ENCODE measurements at regions not wholly inside any gene's neighbourhood (a gene's known extent, or its start where the extent isn't known, plus 50 kb on each side); places are given as distances from the start of the nearest gene placed in this dataset.

DNA sequence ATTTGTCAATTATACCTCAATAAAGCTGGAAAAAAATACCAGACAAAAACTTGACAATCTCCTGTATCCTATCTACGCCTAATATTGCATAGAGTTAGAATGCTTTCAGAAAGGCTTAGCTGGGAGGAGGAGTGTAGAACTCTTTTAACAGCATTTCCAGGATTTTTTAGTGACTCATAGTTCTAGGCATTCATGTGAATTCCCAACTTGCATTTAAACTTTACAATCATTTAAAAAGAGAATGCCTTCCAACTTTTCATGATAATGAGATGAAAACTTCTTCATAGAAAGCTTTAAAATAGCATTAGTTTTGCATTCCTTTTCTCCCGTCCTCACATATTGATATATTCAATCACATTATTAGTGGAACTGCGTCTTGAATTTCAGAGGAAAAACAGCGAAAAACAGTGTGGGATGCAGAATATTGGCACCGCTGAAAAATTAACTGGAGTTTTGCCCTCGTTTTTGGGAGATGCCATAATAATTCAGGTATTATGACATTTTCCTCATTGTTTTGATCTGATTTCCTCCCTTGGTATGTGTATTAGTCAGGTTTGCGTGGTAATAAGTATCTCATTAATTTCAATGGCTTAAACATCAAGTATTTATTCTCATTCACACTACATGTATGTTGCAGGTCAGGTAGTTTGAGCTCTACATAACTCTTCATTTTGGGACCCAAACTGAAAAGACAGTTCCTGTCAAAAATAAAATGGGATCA is 293.2 kb upstream of the FIGN start:
- Mint-ChIP-seq H3K4me1 (no peaks in the 10 kb centered on the region), H3K4me3 (no peak overlapping the region), H3K36me3 (ENCODE audit: low read depth) (no peaks in the 10 kb centered on the region), H3K27ac (no peak overlapping the region), H3K9me3 (peaks cover 11% of the 10 kb centered on the region), H3K27me3 (no peaks in the 10 kb centered on the region)
- DNase-seq (no peak), ATAC-seq (no peak)

GRCh38 chr2:164024396-164024795 is 288.6 kb upstream of the FIGN start:
- H3K4me3 Mint-ChIP-seq, result no peak overlapping the region
- DNase-seq (no peak), ATAC-seq (no peak)
- H3K9me3 Mint-ChIP-seq, result peaks cover 4% of the 10 kb centered on the region
- no peaks in the 10 kb centered on the region for H3K4me1 Mint-ChIP-seq
- no peaks in the 10 kb centered on the region for H3K36me3 Mint-ChIP-seq (ENCODE audit: low read depth)
- H3K27me3 Mint-ChIP-seq, result no peaks in the 10 kb centered on the region
- no peak overlapping the region for H3K27ac Mint-ChIP-seq

DNA sequence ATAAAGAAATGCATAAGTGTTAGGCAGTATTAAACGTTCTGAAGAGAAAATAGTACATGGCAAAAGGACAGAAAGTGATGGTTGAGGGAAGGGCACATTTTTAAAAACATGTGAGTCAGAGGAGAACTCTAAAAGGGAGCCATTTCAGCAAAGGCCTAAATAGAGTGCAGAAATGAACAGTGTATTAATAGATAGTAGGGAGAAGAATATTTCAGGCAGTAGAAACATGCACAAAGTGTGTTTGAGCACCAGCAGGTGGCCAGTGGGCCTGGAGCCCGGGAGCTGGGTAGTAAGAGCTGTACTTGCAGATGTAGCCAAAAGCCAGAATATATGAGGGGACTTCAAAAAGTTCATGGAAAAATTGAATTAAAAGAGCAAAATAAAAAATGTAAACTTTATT is 288.1 kb upstream of the FIGN start:
- Mint-ChIP-seq H3K4me1 (no peaks in the 10 kb centered on the region), H3K36me3 (ENCODE audit: low read depth) (no peaks in the 10 kb centered on the region), H3K9me3 (peaks cover 4% of the 10 kb centered on the region), H3K27ac (no peak overlapping the region), H3K4me3 (no peak overlapping the region), H3K27me3 (no peaks in the 10 kb centered on the region)
- DNase-seq, result no peak
- ATAC-seq, result no peak

- Mint-ChIP-seq H3K27me3 (no peaks in the 10 kb centered on the region), H3K4me3 (no peak overlapping the region), H3K36me3 (ENCODE audit: low read depth) (no peaks in the 10 kb centered on the region), H3K4me1 (no peaks in the 10 kb centered on the region), H3K27ac (no peak overlapping the region), H3K9me3 (no peaks in the 10 kb centered on the region)
- DNase-seq (no peak), ATAC-seq (no peak)
Observed at GRCh38 chr2:164015328-164016123, 279.7 kb upstream of the FIGN start.

- H3K27me3 Mint-ChIP-seq, result no peaks in the 10 kb centered on the region
- H3K9me3 Mint-ChIP-seq, result no peaks in the 10 kb centered on the region
- H3K4me3 Mint-ChIP-seq, result no peak overlapping the region
- H3K27ac Mint-ChIP-seq, result no peak overlapping the region
- H3K4me1 Mint-ChIP-seq, result no peaks in the 10 kb centered on the region
- ATAC-seq (no peak), DNase-seq (no peak)
- H3K36me3 Mint-ChIP-seq (ENCODE audit: low read depth), result no peaks in the 10 kb centered on the region
Observed at GRCh38 chr2:164014791-164015190, 279.0 kb upstream of the FIGN start.

- no peak for DNase-seq
- Mint-ChIP-seq H3K36me3 (ENCODE audit: low read depth) (no peaks in the 10 kb centered on the region), H3K4me1 (no peaks in the 10 kb centered on the region), H3K4me3 (no peak overlapping the region), H3K27ac (no peak overlapping the region), H3K9me3 (no peaks in the 10 kb centered on the region), H3K27me3 (no peaks in the 10 kb centered on the region)
- no peak for ATAC-seq
Observed at GRCh38 chr2:164014068-164014731, 278.4 kb upstream of the FIGN start.

DNA sequence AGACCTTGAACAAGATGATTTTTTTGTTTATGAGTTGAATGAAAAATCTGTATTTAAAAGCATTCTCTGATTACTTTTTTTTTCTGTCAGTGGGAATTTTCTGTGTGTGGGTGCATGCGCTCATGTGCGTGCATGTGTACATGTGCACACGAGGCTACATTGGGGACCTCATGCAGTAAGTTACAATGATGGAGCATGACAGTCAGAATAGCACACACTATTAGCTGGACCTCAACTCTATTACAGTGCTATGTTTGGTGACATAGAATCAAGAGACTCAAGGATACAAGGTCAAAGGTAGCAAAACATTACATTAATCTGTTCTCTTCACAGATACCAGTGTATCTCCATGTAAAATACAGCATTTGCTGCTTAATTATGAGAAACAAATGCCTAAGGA is 276.8 kb upstream of the FIGN start:
- ATAC-seq (no peak), DNase-seq (no peak)
- no peaks in the 10 kb centered on the region for H3K36me3 Mint-ChIP-seq (ENCODE audit: low read depth)
- no peak overlapping the region for H3K4me3 Mint-ChIP-seq
- peaks cover 6% of the 10 kb centered on the region for H3K9me3 Mint-ChIP-seq
- no peaks in the 10 kb centered on the region for H3K27me3 Mint-ChIP-seq
- no peaks in the 10 kb centered on the region for H3K4me1 Mint-ChIP-seq
- no peak overlapping the region for H3K27ac Mint-ChIP-seq

- Mint-ChIP-seq H3K4me1 (no peaks in the 10 kb centered on the region), H3K36me3 (ENCODE audit: low read depth) (no peaks in the 10 kb centered on the region), H3K9me3 (peaks cover 6% of the 10 kb centered on the region), H3K27me3 (no peaks in the 10 kb centered on the region), H3K4me3 (no peak overlapping the region), H3K27ac (no peak overlapping the region)
- ATAC-seq (no peak), DNase-seq (no peak)
Observed at GRCh38 chr2:164009756-164010337, 274.0 kb upstream of the FIGN start.

- no peak overlapping the region for H3K4me3 Mint-ChIP-seq
- no peaks in the 10 kb centered on the region for H3K27me3 Mint-ChIP-seq
- DNase-seq, result no peak
- no peaks in the 10 kb centered on the region for H3K4me1 Mint-ChIP-seq
- no peaks in the 10 kb centered on the region for H3K36me3 Mint-ChIP-seq (ENCODE audit: low read depth)
- no peak overlapping the region for H3K27ac Mint-ChIP-seq
- H3K9me3 Mint-ChIP-seq, result peaks cover 6% of the 10 kb centered on the region
- ATAC-seq, result no peak
Observed at GRCh38 chr2:164008752-164009151, 272.9 kb upstream of the FIGN start.

GRCh38 chr2:164006704-164007103 is 270.9 kb upstream of the FIGN start:
- Mint-ChIP-seq H3K27ac (no peak overlapping the region), H3K36me3 (ENCODE audit: low read depth) (no peaks in the 10 kb centered on the region), H3K4me1 (no peaks in the 10 kb centered on the region), H3K4me3 (no peak overlapping the region), H3K27me3 (no peaks in the 10 kb centered on the region), H3K9me3 (peaks cover 6% of the 10 kb centered on the region)
- ATAC-seq (no peak), DNase-seq (no peak)

DNA sequence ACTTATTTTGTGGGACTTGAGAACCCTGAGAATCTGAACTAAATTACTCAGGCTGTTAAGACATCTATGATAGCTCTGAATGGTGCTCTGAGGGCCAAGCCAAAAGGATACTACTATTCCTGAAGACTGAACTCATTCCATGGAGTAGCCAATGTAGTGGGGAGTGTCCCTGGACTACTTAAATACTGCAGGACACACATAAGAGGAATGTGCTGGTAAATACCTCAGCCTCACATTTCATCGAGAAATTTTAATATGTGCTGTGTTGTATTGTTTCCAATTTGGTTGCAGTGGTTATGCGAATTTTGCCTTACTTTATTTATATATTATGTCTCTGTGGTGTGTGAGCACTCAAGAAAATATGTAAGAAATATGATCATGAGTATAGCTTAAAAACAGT is 264.4 kb upstream of the FIGN start:
- no peak overlapping the region for H3K27ac Mint-ChIP-seq
- no peaks in the 10 kb centered on the region for H3K27me3 Mint-ChIP-seq
- H3K9me3 Mint-ChIP-seq, result no peaks in the 10 kb centered on the region
- no peak overlapping the region for H3K4me3 Mint-ChIP-seq
- ATAC-seq (no peak), DNase-seq (no peak)
- no peaks in the 10 kb centered on the region for H3K36me3 Mint-ChIP-seq (ENCODE audit: low read depth)
- no peaks in the 10 kb centered on the region for H3K4me1 Mint-ChIP-seq

- Mint-ChIP-seq H3K36me3 (ENCODE audit: low read depth) (no peaks in the 10 kb centered on the region), H3K4me3 (no peak overlapping the region), H3K27ac (no peak overlapping the region)
Observed at GRCh38 chr2:163997466-163997865, 261.7 kb upstream of the FIGN start.

GRCh38 chr2:163990541-163990940 is 254.7 kb upstream of the FIGN start:
- no peaks in the 10 kb centered on the region for H3K36me3 Mint-ChIP-seq (ENCODE audit: low read depth)
- no peak overlapping the region for H3K27ac Mint-ChIP-seq
- no peak overlapping the region for H3K4me3 Mint-ChIP-seq
- DNase-seq (no peak), ATAC-seq (no peak)
- H3K4me1 Mint-ChIP-seq, result no peaks in the 10 kb centered on the region
- no peaks in the 10 kb centered on the region for H3K27me3 Mint-ChIP-seq
- H3K9me3 Mint-ChIP-seq, result no peaks in the 10 kb centered on the region

More at GRCh38 chr2:163997466-163997865, 261.7 kb upstream of the FIGN start:
- ATAC-seq (no peak), DNase-seq (no peak)
- Mint-ChIP-seq H3K27me3 (no peaks in the 10 kb centered on the region), H3K9me3 (no peaks in the 10 kb centered on the region), H3K4me1 (no peaks in the 10 kb centered on the region)

DNA sequence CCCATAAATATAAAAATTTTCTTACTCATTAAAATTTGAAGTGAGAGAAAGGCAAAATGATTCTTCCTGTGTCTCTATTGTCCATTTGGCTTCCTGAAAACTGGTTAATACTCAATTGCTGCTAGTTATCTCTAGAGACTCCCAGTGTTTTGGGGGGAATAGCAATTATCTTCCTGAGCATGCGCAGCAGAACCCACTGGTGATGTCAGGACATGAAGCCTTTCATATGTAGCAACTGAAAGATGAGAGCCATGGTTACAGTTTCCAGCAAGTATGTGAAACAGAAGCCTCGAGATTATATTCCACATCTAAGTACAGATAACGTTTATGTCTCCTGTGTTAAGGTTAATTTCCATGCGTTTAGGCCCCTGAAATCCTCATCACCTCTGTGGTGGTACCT is 254.3 kb upstream of the FIGN start:
- Mint-ChIP-seq H3K9me3 (no peaks in the 10 kb centered on the region), H3K4me3 (no peak overlapping the region), H3K27ac (no peak overlapping the region), H3K27me3 (no peaks in the 10 kb centered on the region), H3K36me3 (ENCODE audit: low read depth) (no peaks in the 10 kb centered on the region), H3K4me1 (no peaks in the 10 kb centered on the region)
- DNase-seq (no peak), ATAC-seq (no peak)

All from activated naive CD8-positive, alpha-beta T cell treated with anti-CD3 and anti-CD28 coated beads, Interleukin-2, amount 50 U/mL, for 24 hours (primary cell).